Nephron (organoid): ENCODE measurements at regions not wholly inside any gene's neighbourhood (a gene's known extent, or its start where the extent isn't known, plus 50 kb on each side); places are given as distances from the start of the nearest gene placed in this dataset.
A peak's percentile ranks its signal among the peaks of the same experiment; 100 is the strongest.

ENCODE experiments used
- H3K27ac Mint-ChIP-seq, 3 experiments: 2 replicates each; pipeline ENCODE4 v1.8.0; 2020; ENCODE audit warnings: mixed read lengths in 3 of 3, mild to moderate bottlenecking in 2 of 3, moderate library complexity in 1 of 3
- H3K27me3 Mint-ChIP-seq: 2 replicates; pipeline ENCODE4 v1.8.0; 2021; ENCODE audit warnings: low read depth, mild to moderate bottlenecking, moderate library complexity, mixed read lengths
- H3K36me3 Mint-ChIP-seq: 2 replicates; pipeline ENCODE4 v1.8.0; 2020; ENCODE audit warnings: low read depth, mixed read lengths
- H3K4me1 Mint-ChIP-seq: 2 replicates; pipeline ENCODE4 v1.8.0; 2020; ENCODE audit warnings: mixed read lengths
- H3K4me3 Mint-ChIP-seq, 3 experiments: 2 replicates each; pipeline ENCODE4 v1.8.0; 2020; ENCODE audit warnings: mild to moderate bottlenecking in 3 of 3, mixed read lengths in 3 of 3, moderate library complexity in 2 of 3
- H3K9me3 Mint-ChIP-seq: 2 replicates; pipeline ENCODE4 v1.8.0; 2020; ENCODE audit warnings: mixed read lengths
- CTCF ChIP-seq, 3 experiments: fragments of 200-600 bp; sonication (generic); IDR thresholded peaks; one replicate each; pipeline ENCODE4 v1.5.0; 2021; ENCODE audit warnings: antibody characterized with exemption in 3 of 3; ENCODE audit not compliant: unreplicated experiment in 3 of 3

- H3K4me1 Mint-ChIP-seq, result peaks cover 45% of the 10 kb centered on the region
- TF ChIP-seq CTCF (IDR thresholded peaks at IDR 0.05; ENCODE audit: unreplicated experiment in 3 of 3), result no peak
- H3K9me3 Mint-ChIP-seq, result no peaks in the 10 kb centered on the region
- peak overlapping the region; percentile 77 to 81 (median 78) for H3K4me3 Mint-ChIP-seq
- H3K36me3 Mint-ChIP-seq, result no peaks in the 10 kb centered on the region
- peaks cover 42% of the 10 kb centered on the region for H3K27me3 Mint-ChIP-seq
- peak overlapping the region; percentile 67 to 87 (median 80) for H3K27ac Mint-ChIP-seq
Observed at GRCh38 chr14:54219261-54220070, 177.3 kb upstream of the CDKN3 start.

GRCh38 chr14:54220071-54220703 lies 176.6 kb upstream of the CDKN3 start:
- Mint-ChIP-seq H3K36me3 (no peaks in the 10 kb centered on the region), H3K4me1 (peaks cover 50% of the 10 kb centered on the region), H3K27ac (peak overlapping the region; percentile 67 to 87 (median 80)), H3K4me3 (peak overlapping the region; percentile 77 to 81 (median 78)), H3K9me3 (no peaks in the 10 kb centered on the region), H3K27me3 (peaks cover 45% of the 10 kb centered on the region)
- TF ChIP-seq CTCF (IDR thresholded peaks at IDR 0.05; ENCODE audit: unreplicated experiment in 3 of 3), result no peak

GRCh38 chr14:54220704-54221431 lies 175.9 kb upstream of the CDKN3 start:
- H3K27me3 Mint-ChIP-seq, result peaks cover 50% of the 10 kb centered on the region
- no peak for TF ChIP-seq CTCF (IDR thresholded peaks at IDR 0.05; ENCODE audit: unreplicated experiment in 3 of 3)
- peak overlapping the region; percentile 77 to 81 (median 78) for H3K4me3 Mint-ChIP-seq
- H3K9me3 Mint-ChIP-seq, result no peaks in the 10 kb centered on the region
- H3K36me3 Mint-ChIP-seq, result no peaks in the 10 kb centered on the region
- peaks cover 57% of the 10 kb centered on the region for H3K4me1 Mint-ChIP-seq
- H3K27ac Mint-ChIP-seq, result peak overlapping the region; percentile 67 to 87 (median 80)

GRCh38 chr14:54221432-54221803 lies 175.4 kb upstream of the CDKN3 start:
- no peak for TF ChIP-seq CTCF (IDR thresholded peaks at IDR 0.05; ENCODE audit: unreplicated experiment in 3 of 3)
- Mint-ChIP-seq H3K4me1 (peaks cover 59% of the 10 kb centered on the region), H3K4me3 (peak overlapping the region in 1 of 3 experiments; percentile 54), H3K27ac (peak overlapping the region; percentile 13 to 68 (median 53)), H3K36me3 (no peaks in the 10 kb centered on the region), H3K27me3 (peaks cover 50% of the 10 kb centered on the region), H3K9me3 (no peaks in the 10 kb centered on the region)

GRCh38 chr14:54221971-54222370 lies 174.8 kb upstream of the CDKN3 start:
- Mint-ChIP-seq H3K9me3 (no peaks in the 10 kb centered on the region), H3K27me3 (peaks cover 50% of the 10 kb centered on the region), H3K4me1 (peaks cover 59% of the 10 kb centered on the region), H3K27ac (peak overlapping the region in 2 of 3 experiments; percentile 53 to 58), H3K36me3 (no peaks in the 10 kb centered on the region), H3K4me3 (peak overlapping the region; percentile 11 to 57 (median 32))
- TF ChIP-seq CTCF (IDR thresholded peaks at IDR 0.05; ENCODE audit: unreplicated experiment in 3 of 3), result no peak
